ENCODE measurements at regions not wholly inside any gene's neighbourhood (a gene's known extent, or its start where the extent isn't known, plus 50 kb on each side); places are given as distances from the start of the nearest gene placed in this dataset.

DNA sequence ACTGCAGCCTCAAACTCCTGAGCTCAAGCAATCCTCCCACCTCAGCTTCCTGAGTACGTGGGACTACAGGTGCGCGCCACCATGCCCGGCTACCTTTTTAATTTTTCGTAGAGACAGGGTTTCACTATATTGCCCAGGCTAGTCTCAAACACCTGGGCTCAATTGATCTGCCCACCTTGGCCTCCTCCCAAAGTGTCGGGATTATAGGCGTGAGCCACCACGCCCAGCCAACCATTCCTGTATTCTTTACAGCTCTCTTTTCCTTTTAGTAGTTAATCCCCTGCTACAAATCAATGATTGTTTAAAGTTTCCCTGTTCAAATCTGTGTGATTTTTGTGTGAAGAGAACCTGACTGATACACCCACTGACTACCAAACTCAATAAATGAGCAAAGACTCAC lies 75.4 kb upstream of the SVIL start:
- TF ChIP-seq, protein P1, sequence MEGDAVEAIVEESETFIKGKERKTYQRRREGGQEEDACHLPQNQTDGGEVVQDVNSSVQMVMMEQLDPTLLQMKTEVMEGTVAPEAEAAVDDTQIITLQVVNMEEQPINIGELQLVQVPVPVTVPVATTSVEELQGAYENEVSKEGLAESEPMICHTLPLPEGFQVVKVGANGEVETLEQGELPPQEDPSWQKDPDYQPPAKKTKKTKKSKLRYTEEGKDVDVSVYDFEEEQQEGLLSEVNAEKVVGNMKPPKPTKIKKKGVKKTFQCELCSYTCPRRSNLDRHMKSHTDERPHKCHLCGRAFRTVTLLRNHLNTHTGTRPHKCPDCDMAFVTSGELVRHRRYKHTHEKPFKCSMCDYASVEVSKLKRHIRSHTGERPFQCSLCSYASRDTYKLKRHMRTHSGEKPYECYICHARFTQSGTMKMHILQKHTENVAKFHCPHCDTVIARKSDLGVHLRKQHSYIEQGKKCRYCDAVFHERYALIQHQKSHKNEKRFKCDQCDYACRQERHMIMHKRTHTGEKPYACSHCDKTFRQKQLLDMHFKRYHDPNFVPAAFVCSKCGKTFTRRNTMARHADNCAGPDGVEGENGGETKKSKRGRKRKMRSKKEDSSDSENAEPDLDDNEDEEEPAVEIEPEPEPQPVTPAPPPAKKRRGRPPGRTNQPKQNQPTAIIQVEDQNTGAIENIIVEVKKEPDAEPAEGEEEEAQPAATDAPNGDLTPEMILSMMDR (IDR thresholded peaks at IDR 0.05) = no peak
- no peak for TF ChIP-seq POLR2A (IDR thresholded peaks at IDR 0.05)

All from lower leg skin (tissue), 3 donors.